NCI-H2196 treated with DMSO at 0.1 percent for 48 hours (cell line): ENCODE measurements at regions not wholly inside any gene's neighbourhood (a gene's known extent, or its start where the extent isn't known, plus 50 kb on each side); places are given as distances from the start of the nearest gene placed in this dataset.

Experiments
- DNase-seq: peaks from one replicate; lab custom pipeline; 2025; ENCODE audit not compliant: unreplicated experiment; lab: John Stamatoyannopoulos, UW

DNA sequence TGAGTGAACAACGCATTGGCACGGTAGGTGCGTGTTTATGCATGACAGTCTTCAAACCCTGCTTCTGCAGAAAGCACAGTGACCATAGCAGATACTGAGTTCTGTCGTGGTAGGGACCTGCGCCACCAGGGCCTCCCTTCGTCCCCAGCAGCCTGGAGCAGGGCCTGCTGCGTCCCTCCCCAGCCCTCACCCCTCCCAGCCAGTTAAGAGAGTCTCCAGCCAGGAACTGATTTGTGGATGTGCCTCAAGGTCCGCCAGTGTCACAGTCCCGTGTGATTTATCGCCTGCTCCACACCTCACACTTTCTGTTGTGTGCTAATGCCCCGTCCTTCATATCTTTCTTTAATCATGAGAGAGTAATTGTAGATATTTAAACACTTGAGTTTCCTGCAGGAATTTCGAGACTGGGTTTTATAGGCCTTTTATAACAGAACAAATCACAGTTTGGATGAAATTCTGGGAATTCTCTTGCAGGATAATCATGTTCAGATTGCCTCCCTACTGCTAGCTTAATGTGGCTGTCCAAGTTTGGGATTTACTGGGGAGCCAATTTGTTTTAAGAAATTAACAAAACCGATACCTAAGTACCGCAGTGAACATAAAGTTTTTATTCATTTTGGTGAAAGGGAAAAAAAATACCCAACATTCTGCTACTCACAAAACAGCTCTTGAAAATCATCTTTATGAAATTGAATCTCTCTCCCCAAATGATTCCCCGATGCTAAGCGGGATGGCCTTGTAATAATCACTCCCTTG, 438.6 kb downstream of the TSHZ3 start:
- no peak for DNase-seq

DNA sequence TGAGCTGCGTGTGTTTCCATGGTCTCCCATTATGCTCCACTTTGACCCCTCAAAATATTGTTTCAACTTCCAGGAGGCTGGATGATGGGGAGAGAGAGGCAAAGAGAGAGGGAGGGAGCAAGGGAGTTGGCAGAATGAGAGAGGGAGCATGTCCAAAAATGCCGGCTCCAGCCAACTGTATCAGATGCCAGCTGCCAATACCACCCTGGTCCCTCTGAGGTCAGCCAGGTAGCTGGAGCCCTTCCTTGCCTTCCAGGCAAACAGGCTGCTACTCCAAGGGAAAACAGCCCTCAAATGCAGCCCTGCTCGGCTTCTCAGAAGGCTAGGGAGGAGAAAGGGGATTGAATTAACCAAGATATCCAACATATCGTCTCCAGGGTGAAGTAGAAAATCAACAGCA, 440.0 kb downstream of the TSHZ3 start:
- DNase-seq, result no peak

DNA sequence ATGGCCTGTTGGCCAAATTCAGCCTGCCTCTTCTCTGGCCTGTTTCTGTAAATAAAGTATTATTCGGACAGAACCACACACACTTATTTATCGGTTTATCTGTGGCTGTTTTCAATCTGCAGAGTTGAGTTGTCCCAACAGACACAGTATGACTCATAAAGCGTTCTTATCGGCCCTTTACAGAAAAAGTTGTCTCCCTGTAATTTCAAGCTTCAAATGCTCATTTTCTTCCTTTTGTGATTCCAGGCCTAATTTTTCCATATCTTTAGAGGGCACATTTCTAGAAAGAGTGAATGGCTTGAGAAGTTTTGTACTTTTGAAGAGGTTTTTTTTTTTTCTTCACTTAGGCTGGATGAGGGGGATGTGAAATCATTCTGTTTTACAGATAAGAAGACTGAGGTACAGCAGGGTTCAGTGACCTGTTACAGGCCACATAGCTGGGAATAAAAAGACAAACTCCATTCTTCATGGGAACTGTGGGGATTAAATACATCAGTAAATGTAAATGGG, 440.9 kb downstream of the TSHZ3 start:
- no peak for DNase-seq

DNA sequence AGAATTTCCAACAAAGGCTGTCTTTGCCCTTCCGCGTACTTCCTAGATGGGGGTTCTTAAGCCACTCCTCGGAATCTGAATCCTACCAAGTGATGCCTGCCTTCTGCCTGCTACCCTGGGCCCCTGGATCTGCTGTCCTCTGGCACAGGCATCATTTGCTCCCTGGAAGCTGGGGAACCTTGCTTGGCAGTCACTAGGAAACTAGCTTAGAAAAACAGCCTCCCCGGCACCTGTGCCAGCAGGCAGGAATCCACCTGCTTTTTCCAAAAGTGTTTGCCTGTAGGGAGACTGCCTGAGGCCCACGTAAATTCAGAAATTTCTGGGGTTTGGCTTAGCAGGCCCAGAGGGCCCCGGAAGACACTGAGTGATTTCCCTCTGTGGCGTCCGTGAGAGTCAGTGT, 442.4 kb downstream of the TSHZ3 start:
- DNase-seq, result no peak

DNA sequence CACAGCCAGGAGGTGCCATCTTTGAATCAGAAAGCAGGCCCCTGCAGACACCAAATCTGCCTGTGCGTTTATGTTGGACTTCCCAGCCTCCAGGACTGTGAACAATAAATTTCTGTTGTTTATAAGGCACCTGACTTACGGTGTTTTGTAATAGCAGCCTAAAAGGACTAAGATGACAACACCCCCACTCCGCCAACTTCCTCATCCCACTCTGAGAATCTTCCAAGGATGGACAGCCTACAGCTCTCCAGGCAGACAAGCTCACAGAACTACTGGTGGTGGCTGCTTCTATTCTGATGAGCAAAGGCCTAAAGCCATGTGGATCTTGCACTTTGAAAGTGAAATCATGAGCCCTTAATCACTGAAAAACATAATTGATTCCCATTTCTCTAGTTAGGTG, 449.2 kb downstream of the TSHZ3 start:
- DNase-seq, result no peak

DNA sequence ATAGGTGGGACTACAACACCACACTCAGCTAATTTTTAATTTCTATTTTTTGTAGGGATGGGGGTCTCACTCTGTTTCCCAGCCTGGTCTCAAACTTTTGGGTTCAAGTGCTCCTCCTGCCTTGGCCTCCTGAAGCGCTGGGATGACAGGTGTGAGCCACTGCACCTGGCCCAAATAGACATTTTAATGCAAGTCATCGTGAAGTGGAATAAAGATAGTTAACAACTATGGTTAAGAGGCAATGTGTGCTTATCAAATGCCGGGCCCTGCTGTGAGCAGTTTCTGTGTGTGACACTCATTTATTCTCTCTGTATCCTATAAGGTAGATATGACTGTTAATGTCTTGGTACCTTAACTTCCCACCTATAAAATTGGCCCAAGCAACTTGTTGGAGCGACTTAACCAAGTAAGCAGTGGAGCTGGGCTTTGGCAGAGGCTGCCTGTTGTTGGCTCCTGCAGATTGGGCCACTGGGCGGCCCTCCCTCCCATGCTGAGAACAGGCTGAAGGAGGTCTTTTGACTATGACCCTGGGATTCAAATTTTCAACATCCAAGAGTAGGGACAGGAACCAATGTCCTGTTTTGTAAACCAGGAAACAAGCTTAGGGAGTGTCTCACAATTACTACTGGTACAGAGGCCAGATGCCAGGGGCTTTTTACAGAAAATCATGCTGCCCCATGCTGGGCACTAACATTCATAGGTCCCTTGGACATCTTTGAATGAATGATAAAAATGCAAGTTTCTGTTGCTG, 450.7 kb downstream of the TSHZ3 start:
- no peak for DNase-seq

DNA sequence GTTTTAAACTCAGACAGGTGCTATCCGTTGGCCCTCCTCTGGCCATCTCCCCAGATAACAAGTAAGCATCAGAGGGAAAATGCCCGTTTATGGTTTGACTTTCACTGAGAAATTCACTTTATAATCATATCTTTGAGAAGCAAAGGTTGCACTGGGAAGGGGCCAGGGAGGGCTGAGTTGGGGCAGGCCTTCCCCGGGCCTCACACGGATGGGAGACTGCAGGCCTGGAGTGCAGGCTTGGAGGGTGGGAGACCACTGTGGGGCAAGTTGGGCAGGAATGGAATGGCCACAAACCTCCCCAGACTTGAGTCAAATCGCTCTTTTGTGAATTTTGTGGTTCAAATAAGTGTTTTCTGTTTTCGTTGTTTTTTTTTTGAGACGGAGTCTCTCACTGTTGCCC, 451.7 kb downstream of the TSHZ3 start:
- DNase-seq, result no peak

DNA sequence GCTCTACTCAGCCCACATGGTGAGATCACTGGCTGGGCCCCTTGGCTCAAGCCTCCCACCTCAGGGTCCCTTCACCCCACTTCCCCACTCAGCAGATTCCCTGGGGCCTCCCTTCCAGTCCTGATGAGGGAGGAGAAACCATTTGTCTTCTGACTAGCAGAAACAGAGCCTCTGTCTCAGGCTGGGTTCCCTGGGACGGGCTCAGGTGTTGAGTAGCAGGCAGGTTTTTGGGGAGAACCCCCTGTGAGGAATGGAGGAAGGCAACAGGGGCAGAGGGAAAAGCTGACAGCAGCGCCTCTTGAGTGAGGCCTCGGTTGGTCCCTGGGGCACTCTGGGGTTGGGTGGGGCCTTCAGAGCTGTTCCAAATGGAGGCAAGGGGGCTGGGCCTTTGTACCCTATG, 452.2 kb downstream of the TSHZ3 start:
- DNase-seq, result no peak

DNA sequence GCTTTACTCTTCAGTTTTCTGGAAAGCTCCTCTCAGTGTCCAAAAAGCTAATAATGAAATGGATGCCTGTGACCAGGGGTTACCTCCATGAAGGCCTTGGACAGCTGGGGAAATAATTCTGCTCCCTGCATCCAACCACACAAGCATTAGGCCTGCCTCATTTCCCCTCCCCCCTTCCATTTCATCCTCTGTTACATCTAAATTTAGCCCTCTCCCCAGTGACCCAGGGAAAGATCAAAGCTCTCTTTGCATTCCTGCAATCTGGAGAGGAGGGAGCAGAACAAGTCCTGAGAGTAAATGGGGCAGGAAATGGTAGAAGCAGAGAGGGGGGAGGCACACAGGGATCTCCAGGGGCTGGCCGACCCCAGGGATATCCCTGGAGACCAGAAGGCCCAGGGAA, 452.7 kb downstream of the TSHZ3 start:
- no peak for DNase-seq

DNA sequence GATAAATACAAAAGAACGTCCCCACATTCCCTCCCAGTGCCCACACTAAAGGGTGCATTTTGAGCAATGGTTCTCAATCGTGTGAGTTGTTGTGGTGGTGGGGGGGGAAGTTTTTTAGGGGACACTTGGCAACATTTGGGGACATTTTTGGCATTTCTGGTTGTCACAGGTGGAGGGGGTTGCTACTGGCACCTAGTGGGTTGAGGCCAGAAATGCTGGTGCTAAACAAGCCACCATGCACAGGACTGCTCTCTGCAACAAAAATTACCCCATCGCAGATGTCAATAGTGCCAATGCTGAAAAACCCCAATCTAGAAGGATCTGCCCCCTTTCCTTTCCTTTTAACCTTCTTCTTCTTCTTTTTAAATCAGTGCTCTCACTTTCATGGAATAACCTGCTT, 453.3 kb downstream of the TSHZ3 start:
- DNase-seq, result no peak

DNA sequence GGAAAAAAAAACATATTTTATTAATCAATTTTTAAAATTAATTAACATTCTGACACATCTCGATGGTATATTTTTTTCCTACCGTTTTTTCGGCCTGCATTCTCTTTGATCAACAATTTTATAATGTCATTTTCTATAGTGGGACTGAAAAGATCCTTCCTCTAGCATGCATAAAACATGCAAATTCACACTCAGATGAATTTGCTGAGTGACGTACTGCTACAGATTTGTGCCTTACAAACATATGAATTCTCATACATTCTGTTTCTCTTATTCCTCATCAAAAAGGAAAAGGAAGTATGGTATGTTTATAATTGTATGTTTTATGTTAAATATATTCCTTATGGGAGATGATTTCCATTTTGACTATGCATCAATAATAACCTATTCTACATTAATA, 458.2 kb downstream of the TSHZ3 start:
- no peak for DNase-seq

DNA sequence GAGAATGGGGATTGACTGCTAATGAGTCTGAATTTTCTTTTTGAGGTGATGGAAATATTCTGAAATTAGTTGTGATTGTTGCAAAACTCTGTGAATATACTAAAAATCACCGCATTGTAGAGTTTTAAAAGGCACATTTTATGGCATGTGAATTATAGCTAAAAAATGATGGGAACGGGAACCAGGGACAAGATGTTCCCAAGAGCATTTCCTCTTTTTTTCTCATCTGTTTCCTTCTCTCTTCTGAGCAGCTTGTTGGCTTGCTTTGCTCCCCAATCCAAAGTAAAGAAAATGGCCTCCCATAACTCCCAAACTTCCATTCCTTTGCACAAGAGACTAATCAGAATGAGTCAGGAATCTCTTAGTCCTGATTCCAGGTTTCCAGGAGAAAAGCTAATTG, 459.2 kb downstream of the TSHZ3 start:
- DNase-seq, result no peak

DNA sequence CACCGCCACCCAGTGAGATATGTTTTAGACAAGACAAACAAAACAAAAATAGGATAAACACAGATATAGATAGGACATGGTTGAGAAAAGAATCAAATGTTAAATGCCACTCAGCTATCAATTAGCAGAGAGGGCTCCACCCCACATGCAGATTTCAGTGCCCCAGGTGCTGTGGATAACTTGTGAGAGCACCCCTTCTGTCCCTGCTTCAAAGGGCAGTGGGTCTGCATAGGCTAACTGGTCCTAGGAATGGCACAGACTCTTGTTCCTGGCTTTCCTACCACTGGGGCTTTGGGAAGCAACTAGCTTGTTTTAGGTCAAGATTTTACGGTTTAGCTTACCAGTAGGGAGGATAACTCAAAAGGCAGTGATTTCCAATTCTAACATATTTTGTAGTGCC, 460.3 kb downstream of the TSHZ3 start:
- no peak for DNase-seq

DNA sequence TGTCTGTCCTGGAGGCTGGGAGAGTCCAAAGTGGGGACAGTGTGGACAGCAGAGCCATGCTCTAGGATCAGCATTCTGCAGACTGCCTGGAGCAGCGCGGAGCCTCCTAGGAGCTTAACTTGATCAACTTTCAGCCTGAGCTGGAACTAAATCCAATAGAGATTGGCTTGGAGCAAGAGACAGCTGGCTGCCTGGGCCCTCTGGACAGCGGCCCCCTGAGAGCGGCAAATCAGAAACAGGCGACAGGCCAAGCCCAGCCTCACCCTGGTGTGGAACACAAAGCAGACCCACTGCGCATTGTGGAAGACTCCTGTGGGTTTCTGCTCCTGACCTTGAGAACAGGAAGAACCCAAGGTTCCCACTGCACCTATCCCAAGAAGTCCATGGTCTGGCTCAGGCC, 462.2 kb downstream of the TSHZ3 start:
- DNase-seq, result no peak

DNA sequence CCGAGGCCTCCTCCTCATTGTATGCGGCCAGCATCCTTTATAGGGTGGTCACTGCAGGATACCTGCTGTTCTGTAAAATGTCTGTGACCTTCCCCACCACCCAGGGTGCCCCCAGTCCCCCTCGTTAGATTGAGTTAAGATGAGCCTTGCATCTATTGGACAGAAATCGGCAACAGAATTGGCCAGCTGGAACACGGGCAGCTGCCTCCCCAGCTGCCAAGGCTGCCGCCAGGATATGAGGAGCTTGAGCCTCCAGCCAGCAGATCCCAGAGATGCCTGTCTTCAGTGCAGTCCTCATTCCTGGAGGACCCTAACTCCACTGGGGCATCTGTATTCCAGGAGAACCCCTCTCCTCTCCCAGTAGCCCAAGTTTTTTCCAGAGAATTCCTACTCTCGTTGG, 463.0 kb downstream of the TSHZ3 start:
- DNase-seq, result no peak

DNA sequence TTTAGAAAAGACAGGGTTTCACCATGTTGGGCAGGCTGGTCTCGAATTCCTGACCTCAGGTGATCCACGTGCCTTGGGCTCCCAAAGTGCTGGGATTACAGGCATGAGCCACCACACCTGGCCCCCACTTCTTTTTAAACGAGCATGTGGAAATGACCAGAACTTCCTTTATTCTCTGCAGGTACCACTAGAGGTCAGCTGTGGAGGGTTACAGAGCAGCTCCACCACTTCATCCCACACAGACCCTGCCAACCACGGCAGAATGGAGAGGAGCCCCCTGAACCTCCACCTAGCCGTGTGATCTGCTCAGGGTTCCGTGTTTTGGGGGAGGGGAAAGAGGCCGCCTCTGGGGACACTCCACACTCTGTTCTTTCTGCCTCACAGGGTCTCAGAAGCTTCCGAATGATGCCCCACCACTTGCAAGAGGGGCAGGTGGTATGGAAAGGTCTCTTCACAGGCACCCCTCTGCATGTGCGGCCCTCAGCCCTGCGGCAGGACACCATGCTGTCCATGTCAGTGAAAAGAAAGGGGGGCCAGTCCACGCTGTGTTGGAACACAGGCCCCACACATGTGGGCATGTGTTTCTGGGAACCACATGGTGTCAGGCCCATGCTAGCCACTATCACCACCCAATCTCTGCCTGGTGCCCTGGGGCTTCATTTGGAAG, 465.0 kb downstream of the TSHZ3 start:
- DNase-seq, result no peak

DNA sequence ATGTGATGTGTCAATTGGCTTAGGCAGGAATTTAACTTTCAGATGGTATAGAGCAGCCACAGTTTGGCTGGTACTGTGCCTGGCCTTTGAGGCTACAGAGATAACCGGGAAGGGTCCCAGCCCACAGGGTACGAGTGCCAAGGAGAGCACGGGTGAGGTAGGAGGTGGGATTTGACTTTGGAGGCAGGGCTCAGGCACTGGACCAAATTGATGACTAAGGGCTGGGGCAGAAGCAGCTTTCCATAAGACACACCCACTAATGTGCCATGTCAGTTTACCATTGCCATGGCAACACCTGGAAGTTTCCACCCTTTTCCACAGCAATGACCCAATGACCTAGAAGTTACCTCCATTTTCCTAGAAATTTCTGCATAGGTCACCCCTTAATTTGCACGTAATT, 466.2 kb downstream of the TSHZ3 start:
- DNase-seq, result no peak

DNA sequence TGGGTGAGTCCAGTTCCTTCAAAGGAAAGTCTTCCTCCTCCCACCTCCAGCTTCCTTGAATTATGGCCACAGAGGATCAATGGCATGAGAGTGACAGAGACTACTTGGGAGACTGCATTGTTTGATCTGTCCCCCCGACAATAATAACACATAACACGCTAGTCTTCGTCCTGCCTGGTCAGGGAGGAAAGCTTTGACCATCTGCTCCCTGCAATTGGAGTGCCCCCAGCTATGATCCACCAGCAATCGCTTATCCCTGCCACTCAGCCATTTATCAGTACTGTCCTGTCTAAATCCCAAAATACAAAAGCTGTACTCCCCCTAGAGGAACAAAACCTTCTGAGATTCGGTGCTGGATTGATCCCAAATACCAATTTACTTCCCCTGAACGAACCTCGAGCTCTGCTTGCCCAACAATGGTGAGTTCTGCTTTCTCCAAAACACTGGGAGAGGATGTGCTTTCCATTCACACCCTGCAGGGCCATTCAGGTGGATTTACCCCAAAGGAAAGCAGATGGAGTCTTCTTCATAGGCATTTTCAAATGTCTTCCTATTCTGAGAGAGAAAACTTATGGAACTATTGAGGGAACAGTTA, 466.7 kb downstream of the TSHZ3 start:
- no peak for DNase-seq

DNA sequence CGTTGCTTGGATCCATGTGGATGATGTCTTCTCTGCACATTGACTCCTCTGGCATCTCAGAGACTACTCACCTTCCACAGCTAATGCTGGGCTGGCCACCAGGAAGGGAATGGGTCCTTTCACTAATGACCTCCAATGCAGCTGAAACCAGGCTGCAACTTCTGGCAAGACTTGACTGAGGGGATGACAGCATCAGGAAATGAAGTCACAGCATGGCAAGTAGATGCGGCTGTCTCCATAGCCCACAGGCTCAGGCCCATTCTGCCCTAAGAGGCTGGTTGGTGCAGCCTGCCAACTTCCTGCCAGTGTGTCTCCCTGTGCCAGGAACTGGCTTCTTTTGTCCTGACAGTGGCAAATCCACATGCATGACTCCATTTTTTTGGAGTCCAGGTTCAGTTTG, 467.3 kb downstream of the TSHZ3 start:
- DNase-seq, result no peak

DNA sequence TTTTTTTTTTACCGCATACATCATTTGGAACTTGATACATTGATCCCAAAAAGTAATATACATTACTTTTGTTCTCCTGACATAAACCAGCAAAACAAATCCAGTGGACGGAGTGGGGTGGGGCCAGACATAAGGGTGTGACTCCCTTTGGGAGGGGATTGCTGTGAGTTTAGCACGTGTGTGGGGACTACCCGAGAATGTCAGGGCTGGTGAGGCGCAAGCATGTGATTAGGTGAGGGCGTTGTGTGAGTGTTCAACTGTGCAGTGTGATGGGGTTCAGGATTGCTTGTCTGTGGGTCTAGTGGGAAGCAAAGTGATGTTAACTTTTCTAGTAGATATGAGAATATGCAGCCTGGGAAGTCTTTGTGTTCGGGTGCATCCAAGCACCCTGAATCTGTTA, 468.0 kb downstream of the TSHZ3 start:
- no peak for DNase-seq

DNA sequence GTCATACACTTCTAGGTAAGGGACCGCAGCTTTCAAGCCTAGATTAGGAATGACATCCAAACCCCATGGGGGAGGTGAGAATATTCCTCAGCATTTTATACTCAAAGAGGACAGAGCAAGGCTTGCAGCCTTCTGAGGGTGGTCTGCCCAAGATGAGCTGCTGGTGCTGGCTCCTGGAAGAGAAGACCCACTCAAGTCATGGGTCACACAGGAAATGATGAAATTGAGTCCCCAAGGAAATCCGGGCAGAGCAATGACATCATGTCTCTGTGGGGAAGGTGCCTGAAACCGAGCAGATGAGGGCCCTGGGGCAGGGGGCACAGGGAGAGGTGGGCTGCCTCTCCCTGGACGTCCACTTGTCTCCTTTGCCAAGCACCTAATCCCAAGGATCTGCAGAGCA, 468.7 kb downstream of the TSHZ3 start:
- DNase-seq, result no peak

DNA sequence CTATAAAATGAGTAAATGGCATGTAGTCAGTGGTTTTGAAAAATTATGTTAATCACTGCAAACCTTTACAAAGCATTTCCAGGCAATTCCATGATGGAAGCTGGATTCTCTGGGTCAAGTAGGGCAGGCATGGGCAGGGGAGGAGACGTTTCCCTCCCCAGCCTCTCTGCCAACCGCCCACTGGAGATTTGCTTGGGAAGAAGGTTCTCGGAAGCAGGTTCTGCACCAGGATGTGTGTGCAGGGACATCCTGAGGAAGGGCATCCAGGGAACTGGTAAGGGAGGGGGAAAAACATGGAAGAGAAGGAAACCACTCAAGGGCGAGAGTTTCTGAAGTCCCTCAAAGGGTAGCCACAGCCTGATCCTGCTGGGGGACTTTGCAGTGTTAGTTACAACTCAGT, 469.1 kb downstream of the TSHZ3 start:
- no peak for DNase-seq
